Gastroesophageal sphincter (tissue), 4 donors: ENCODE measurements at regions not wholly inside any gene's neighbourhood (a gene's known extent, or its start where the extent isn't known, plus 50 kb on each side); places are given as distances from the start of the nearest gene placed in this dataset.

ENCODE experiments used
- ATAC-seq: fragments of 150-250 bp; one replicate; pipeline ENCODE4 v1.9.1; 2016; ENCODE audit warnings: mild to moderate bottlenecking, moderate library complexity
- H3K27ac ChIP-seq, 4 donors: fragments of 200-600 bp; sonication (generic) in 3 of 4; 1 replicate in 3 of 4; 2 replicates in 1 of 4; pipeline ENCODE4 v1.5.1; 2016 to 2019
- H3K27me3 ChIP-seq: fragments of 200-600 bp; sonication (generic); one replicate; pipeline ENCODE4 v1.5.1; 2019
- H3K36me3 ChIP-seq, 2 donors: fragments of 200-600 bp; sonication (generic); one replicate each; pipeline ENCODE4 v1.5.1; 2019; ENCODE audit warnings: control low read depth in 1 of 2
- H3K4me1 ChIP-seq, 3 donors: fragments of 200-600 bp; sonication (generic); 1 replicate in 2 of 3; 2 replicates in 1 of 3; pipeline ENCODE4 v1.5.1; 2016 to 2019; ENCODE audit warnings: control low read depth in 2 of 3
- H3K4me3 ChIP-seq, 2 donors: fragments of 200-600 bp; sonication (generic); one replicate each; pipeline ENCODE4 v1.5.1; 2019; ENCODE audit warnings: mild to moderate bottlenecking in 1 of 2, moderate library complexity in 1 of 2
- H3K9me3 ChIP-seq, 3 donors: fragments of 200-600 bp; sonication (generic); one replicate each; pipeline ENCODE4 v1.5.1; 2017 to 2019; ENCODE audit warnings: control low read depth in 2 of 3
- EP300 ChIP-seq: sonication (generic); formaldehyde crosslinking; IDR thresholded peaks from one replicate; pipeline ENCODE4 v1.6.1; 2017; ENCODE audit warnings: antibody characterized with exemption, mild to moderate bottlenecking
- POLR2A ChIP-seq, 2 donors: fragments of 450-650 bp; IDR thresholded peaks; one replicate each; pipeline ENCODE4 v1.6.1; 2017; ENCODE audit warnings: antibody characterized with exemption in 2 of 2, mild to moderate bottlenecking in 2 of 2, moderate library complexity in 1 of 2
- POLR2AphosphoS5 ChIP-seq: sonication (generic); formaldehyde crosslinking; IDR thresholded peaks from one replicate; pipeline ENCODE4 v1.6.1; 2017; ENCODE audit warnings: antibody characterized with exemption
- WGBS, 2 donors: methylation state at CpG; one replicate each; pipeline ENCODE4 v1.1.5; 2018; ENCODE audit warnings: low coverage in 1 of 2; 5-methylcytosine and 5-hydroxymethylcytosine counted together
- TF ChIP-seq, protein P1 (sequence below), 4 experiments: fragments of 200-600 bp in 2 of 4; fragments of 450-650 bp in 2 of 4; sonication (generic) in 1 of 4; IDR thresholded peaks; one replicate each; pipeline ENCODE4 v1.5.1; 2017 to 2019; ENCODE audit warnings: antibody characterized with exemption in 4 of 4, mild to moderate bottlenecking in 2 of 4, moderate library complexity in 2 of 4

DNA sequence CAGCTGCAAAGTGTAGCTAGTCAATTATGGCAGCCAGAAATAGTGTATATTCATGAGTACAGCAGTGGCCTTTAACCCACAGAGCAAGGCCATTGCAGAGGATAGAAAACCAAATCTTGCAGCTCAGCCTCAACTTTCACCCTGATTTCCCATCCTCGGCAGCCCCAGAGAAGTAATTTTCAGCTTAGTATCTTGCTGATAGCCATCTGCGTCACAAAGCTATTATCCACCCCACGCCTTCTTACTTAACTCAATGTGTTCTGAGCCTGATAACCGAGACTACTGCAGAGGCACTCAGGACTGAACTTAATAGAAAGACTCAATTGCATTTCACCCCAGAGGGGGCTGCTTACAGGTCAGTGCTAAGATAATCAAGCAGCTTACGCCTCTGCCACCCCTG is 174.5 kb upstream of the MAOA start:
- no peaks in the 10 kb centered on the region for H3K4me1 ChIP-seq
- no peaks in the 10 kb centered on the region for H3K9me3 ChIP-seq
- TF ChIP-seq POLR2AphosphoS5 (no peak), EP300 (no peak), POLR2A (IDR thresholded peaks at IDR 0.05) (no peak)
- TF ChIP-seq, protein P1, sequence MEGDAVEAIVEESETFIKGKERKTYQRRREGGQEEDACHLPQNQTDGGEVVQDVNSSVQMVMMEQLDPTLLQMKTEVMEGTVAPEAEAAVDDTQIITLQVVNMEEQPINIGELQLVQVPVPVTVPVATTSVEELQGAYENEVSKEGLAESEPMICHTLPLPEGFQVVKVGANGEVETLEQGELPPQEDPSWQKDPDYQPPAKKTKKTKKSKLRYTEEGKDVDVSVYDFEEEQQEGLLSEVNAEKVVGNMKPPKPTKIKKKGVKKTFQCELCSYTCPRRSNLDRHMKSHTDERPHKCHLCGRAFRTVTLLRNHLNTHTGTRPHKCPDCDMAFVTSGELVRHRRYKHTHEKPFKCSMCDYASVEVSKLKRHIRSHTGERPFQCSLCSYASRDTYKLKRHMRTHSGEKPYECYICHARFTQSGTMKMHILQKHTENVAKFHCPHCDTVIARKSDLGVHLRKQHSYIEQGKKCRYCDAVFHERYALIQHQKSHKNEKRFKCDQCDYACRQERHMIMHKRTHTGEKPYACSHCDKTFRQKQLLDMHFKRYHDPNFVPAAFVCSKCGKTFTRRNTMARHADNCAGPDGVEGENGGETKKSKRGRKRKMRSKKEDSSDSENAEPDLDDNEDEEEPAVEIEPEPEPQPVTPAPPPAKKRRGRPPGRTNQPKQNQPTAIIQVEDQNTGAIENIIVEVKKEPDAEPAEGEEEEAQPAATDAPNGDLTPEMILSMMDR (IDR thresholded peaks at IDR 0.05) = no peak
- H3K36me3 ChIP-seq = no peaks in the 10 kb centered on the region
- no peak overlapping the region for H3K27ac ChIP-seq
- 66 to 84% methylated on average over 3 of the region's 5 CpGs for WGBS, 2 donors
- H3K4me3 ChIP-seq = no peak overlapping the region
- no peaks in the 10 kb centered on the region for H3K27me3 ChIP-seq
- ATAC-seq = no peak

DNA sequence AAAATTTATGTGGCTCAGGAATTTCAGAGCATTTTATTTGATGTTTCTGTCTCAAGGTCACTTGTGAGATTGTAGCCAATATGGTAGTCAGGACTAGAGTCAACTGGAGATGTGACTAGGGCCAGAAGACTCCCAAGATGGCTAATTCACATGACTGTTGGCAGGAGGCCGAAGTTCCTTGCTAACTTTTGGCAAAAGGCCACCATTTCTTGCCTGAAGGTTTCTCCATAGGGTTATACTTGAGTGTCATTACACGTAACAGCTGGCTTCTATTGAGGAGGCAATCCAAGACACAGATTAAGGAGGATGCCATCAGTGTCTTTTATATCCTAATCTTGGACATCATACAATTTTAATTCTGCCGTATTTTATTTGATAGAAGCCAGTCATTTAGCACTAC is 162.3 kb upstream of the MAOA start:
- no peak overlapping the region for H3K4me3 ChIP-seq
- ATAC-seq = no peak
- no peaks in the 10 kb centered on the region for H3K27me3 ChIP-seq
- 5 to 30% methylated on average over 2 to 3 of the region's 3 CpGs for WGBS, 2 donors
- H3K4me1 ChIP-seq = no peaks in the 10 kb centered on the region
- no peak for TF ChIP-seq EP300
- TF ChIP-seq, protein P1 (IDR thresholded peaks at IDR 0.05) = no peak
- no peak overlapping the region for H3K27ac ChIP-seq
- H3K36me3 ChIP-seq = no peaks in the 10 kb centered on the region
- H3K9me3 ChIP-seq = no peaks in the 10 kb centered on the region

DNA sequence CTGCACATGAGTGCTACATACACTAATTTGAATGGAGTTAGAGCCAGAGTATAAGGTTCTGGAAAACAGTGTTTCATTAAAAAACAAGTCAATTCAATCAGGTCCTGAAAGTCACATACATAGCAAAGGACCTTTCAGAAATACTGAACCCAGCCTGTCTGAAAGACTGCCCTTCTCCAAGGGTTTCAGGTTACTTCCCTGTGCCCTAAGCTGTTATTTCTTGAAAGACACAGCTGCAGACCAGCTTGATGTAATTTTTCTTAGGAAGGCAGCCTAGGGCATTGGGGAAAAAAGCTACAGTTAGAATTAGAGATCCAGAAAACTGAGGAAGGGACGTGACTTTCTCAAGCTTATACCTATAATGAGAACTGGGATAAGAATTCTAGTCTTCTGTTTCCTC is 155.9 kb upstream of the MAOA start:
- TF ChIP-seq POLR2A (IDR thresholded peaks at IDR 0.05) (no peak), POLR2AphosphoS5 (no peak), EP300 (no peak)
- TF ChIP-seq, protein P1 (IDR thresholded peaks at IDR 0.05) = no peak
- Histone ChIP-seq H3K36me3 (no peaks in the 10 kb centered on the region), H3K9me3 (no peaks in the 10 kb centered on the region), H3K4me3 (no peak overlapping the region), H3K27ac (no peak overlapping the region), H3K27me3 (no peaks in the 10 kb centered on the region), H3K4me1 (no peaks in the 10 kb centered on the region)
- WGBS, 2 donors = 45 to 71% methylated on average over 1 of the region's 1 CpG
- ATAC-seq = no peak

DNA sequence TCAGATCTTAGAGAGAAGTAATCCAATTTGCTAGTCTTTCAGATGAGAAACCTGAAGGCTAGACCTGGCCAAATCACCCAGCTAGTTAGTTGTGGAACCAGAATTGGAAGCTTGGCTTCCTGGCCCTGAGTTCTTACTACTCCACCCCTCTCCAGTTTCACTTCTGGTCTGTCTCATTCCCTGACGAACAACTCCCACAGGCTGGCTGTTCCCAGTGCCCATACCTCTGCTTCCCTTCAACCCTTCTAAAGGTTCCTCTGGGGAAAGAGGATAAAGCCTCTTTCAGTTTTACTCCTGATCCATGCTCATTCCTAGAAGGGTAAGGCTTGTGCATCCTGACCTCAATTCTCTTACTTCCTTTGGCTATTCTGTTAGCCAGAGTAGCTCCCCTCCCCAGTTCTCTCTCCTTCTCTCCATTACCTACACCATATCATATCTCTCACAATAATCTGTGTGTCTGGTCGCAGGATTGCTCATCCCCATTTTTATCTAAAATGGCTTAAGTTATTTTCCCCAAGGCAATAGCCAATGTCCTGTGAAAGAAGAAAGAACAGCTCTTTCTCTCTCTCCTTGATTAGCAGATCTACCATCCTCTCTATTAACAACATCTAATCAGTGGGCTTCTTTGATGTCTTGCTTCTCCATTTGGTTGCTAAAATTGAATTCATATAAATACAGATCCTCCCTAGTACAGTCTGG is 155.0 kb upstream of the MAOA start:
- 81 to 100% methylated on average over 1 to 2 of the region's 2 CpGs for WGBS, 2 donors
- H3K4me1 ChIP-seq = no peaks in the 10 kb centered on the region
- no peak for ATAC-seq

DNA sequence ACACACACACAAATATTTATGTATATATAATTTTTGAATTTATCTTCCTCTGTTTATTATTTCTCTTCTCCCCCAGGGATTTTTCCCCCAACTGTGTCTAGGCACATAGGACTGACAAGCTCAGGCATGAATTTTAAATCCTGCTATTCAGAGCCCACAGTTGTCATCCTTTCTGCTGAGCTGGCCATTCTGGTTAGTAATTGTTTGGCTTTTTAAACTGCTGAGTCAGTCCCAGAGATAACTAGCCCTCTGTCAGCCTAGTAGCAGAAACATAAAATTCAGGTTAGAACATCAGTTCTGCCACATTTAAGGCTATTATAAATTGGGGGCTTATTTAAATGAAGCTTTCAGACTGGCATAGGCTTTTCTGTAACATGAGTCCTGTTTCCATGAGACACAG is 151.7 kb upstream of the MAOA start:
- ATAC-seq = no peak
- no peaks in the 10 kb centered on the region for H3K27me3 ChIP-seq
- no peaks in the 10 kb centered on the region for H3K36me3 ChIP-seq
- no peak overlapping the region for H3K27ac ChIP-seq
- H3K4me1 ChIP-seq = no peaks in the 10 kb centered on the region
- H3K9me3 ChIP-seq = no peaks in the 10 kb centered on the region
- no peak for TF ChIP-seq POLR2AphosphoS5
- no peak for TF ChIP-seq POLR2A (IDR thresholded peaks at IDR 0.05)
- no peak for TF ChIP-seq EP300
- TF ChIP-seq, protein P1 (IDR thresholded peaks at IDR 0.05) = no peak
- no peak overlapping the region for H3K4me3 ChIP-seq

More for the DNA sequence above, 155.0 kb upstream of the MAOA start:
- Histone ChIP-seq H3K27me3 (no peaks in the 10 kb centered on the region), H3K4me3 (no peak overlapping the region), H3K27ac (no peak overlapping the region), H3K9me3 (no peaks in the 10 kb centered on the region), H3K36me3 (no peaks in the 10 kb centered on the region)
- TF ChIP-seq POLR2A (IDR thresholded peaks at IDR 0.05) (no peak), POLR2AphosphoS5 (no peak), EP300 (no peak)
- TF ChIP-seq, protein P1 (IDR thresholded peaks at IDR 0.05) = no peak
